ENCODE measurements at regions not wholly inside any gene's neighbourhood (a gene's known extent, or its start where the extent isn't known, plus 50 kb on each side); places are given as distances from the start of the nearest gene placed in this dataset.

- TF ChIP-seq CTCF (IDR thresholded peaks at IDR 0.05; ENCODE audit: insufficient read depth, missing control alignments), result no peak
- FAIRE-seq, result no peak
- no peak for DNase-seq (ENCODE audit: insufficient read length, low spot score)
These were observed 741.6 kb downstream of the TRAM1L1 start for GRCh38 chr4:116343809-116344208.

GRCh38 chr4:116342143-116342542, 743.2 kb downstream of the TRAM1L1 start:
- TF ChIP-seq CTCF (IDR thresholded peaks at IDR 0.05; ENCODE audit: insufficient read depth, missing control alignments), result no peak
- no peak for DNase-seq (ENCODE audit: insufficient read length, low spot score)
- peak; percentile 25 for FAIRE-seq

- FAIRE-seq (no peak), DNase-seq (ENCODE audit: insufficient read length, low spot score) (no peak)
- no peak for TF ChIP-seq CTCF (IDR thresholded peaks at IDR 0.05; ENCODE audit: insufficient read depth, missing control alignments)
These were observed 752.9 kb downstream of the TRAM1L1 start for GRCh38 chr4:116332508-116332907.

GRCh38 chr4:116328261-116328860, 757.0 kb downstream of the TRAM1L1 start:
- DNase-seq (ENCODE audit: insufficient read length, low spot score) (no peak), FAIRE-seq (no peak)
- TF ChIP-seq CTCF (IDR thresholded peaks at IDR 0.05; ENCODE audit: insufficient read depth, missing control alignments), result no peak

- TF ChIP-seq CTCF (IDR thresholded peaks at IDR 0.05; ENCODE audit: insufficient read depth, missing control alignments), result no peak
- DNase-seq (ENCODE audit: insufficient read length, low spot score), result no peak
- FAIRE-seq, result no peak
These were observed 761.8 kb downstream of the TRAM1L1 start for GRCh38 chr4:116323606-116324005.

- FAIRE-seq, result no peak
- no peak for DNase-seq (ENCODE audit: insufficient read length, low spot score)
- TF ChIP-seq CTCF (IDR thresholded peaks at IDR 0.05; ENCODE audit: insufficient read depth, missing control alignments), result no peak
These were observed 763.9 kb downstream of the TRAM1L1 start for GRCh38 chr4:116321471-116321870.

- TF ChIP-seq CTCF (IDR thresholded peaks at IDR 0.05; ENCODE audit: insufficient read depth, missing control alignments), result no peak
- DNase-seq (ENCODE audit: insufficient read length, low spot score) (no peak), FAIRE-seq (no peak)
These were observed 764.5 kb downstream of the TRAM1L1 start for GRCh38 chr4:116320859-116321258.
